ENCODE measurements at regions not wholly inside any gene's neighbourhood (a gene's known extent, or its start where the extent isn't known, plus 50 kb on each side); places are given as distances from the start of the nearest gene placed in this dataset.
"Not testable (repeated sequence)": the region's sequence is repeated elsewhere in the genome, so short reads cannot be mapped to it uniquely, and the experiment has no call there.

DNA sequence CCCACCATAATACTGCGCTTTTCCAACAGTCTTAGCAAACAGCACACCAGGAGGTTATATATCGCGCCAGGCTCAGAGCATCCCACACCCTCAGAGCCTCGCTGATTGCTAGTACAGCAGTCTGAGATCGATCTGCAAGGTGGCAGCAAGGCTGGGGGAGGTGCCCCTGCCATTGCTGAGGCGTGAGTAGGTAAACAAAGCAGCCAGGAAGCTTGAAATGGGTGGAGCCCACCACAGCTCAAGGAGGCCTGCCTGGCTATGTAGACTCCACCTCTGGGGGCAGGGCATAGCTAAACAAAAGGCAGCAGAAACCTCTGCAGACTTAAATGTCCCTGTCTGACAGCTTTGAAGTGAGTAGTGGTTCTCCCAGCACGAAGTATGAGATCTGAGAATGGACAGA, 211.5 kb downstream of the HTR1B start:
- TF ChIP-seq, protein P1, sequence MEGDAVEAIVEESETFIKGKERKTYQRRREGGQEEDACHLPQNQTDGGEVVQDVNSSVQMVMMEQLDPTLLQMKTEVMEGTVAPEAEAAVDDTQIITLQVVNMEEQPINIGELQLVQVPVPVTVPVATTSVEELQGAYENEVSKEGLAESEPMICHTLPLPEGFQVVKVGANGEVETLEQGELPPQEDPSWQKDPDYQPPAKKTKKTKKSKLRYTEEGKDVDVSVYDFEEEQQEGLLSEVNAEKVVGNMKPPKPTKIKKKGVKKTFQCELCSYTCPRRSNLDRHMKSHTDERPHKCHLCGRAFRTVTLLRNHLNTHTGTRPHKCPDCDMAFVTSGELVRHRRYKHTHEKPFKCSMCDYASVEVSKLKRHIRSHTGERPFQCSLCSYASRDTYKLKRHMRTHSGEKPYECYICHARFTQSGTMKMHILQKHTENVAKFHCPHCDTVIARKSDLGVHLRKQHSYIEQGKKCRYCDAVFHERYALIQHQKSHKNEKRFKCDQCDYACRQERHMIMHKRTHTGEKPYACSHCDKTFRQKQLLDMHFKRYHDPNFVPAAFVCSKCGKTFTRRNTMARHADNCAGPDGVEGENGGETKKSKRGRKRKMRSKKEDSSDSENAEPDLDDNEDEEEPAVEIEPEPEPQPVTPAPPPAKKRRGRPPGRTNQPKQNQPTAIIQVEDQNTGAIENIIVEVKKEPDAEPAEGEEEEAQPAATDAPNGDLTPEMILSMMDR (IDR thresholded peaks at IDR 0.05 in 4 of 5, conservative IDR thresholded peaks at IDR 0.05 in 1 of 5) = not testable (repeated sequence)
- not testable (repeated sequence) for TF ChIP-seq POLR2A (IDR thresholded peaks at IDR 0.05)

Data from gastrocnemius medialis (tissue), 4 donors.